EH (cell line): ENCODE measurements at regions not wholly inside any gene's neighbourhood (a gene's known extent, or its start where the extent isn't known, plus 50 kb on each side); places are given as distances from the start of the nearest gene placed in this dataset.
"Not testable (repeated sequence)": the region's sequence is repeated elsewhere in the genome, so short reads cannot be mapped to it uniquely, and the experiment has no call there.

ENCODE experiments used
- DNase-seq: peaks from one replicate; pipeline ENCODE4 v3.0.0-alpha.2; 2015; ENCODE audit warnings: low read depth

- DNase-seq: no peak
Measured at GRCh38 chrX:121172703-121173102, 125.3 kb downstream of the GLUD2 start.

GRCh38 chrX:121179972-121180371 lies 132.6 kb downstream of the GLUD2 start:
- DNase-seq: no peak

GRCh38 chrX:121191779-121192178 lies 144.4 kb downstream of the GLUD2 start:
- DNase-seq: no peak

- DNase-seq: no peak
Measured at GRCh38 chrX:121195719-121196118, 148.3 kb downstream of the GLUD2 start.

GRCh38 chrX:121196872-121197444 lies 149.5 kb downstream of the GLUD2 start:
- not testable (repeated sequence) for DNase-seq

- DNase-seq: no peak
Measured at GRCh38 chrX:121208563-121208962, 161.2 kb downstream of the GLUD2 start.

- no peak for DNase-seq
Measured at GRCh38 chrX:121216641-121217374, 169.4 kb downstream of the GLUD2 start.

GRCh38 chrX:121221322-121221977 lies 174.0 kb downstream of the GLUD2 start:
- no peak for DNase-seq

GRCh38 chrX:121227888-121228287 lies 180.5 kb downstream of the GLUD2 start:
- no peak for DNase-seq

- DNase-seq: no peak
Measured at GRCh38 chrX:121231566-121232358, 184.4 kb downstream of the GLUD2 start.

GRCh38 chrX:121236040-121236439 lies 188.6 kb downstream of the GLUD2 start:
- DNase-seq: no peak

GRCh38 chrX:121238093-121238492 lies 190.7 kb downstream of the GLUD2 start:
- no peak for DNase-seq

- no peak for DNase-seq
Measured at GRCh38 chrX:121244511-121244910, 197.1 kb downstream of the GLUD2 start.

- DNase-seq: no peak
Measured at GRCh38 chrX:121245763-121246162, 198.4 kb downstream of the GLUD2 start.

GRCh38 chrX:121254336-121254735 lies 206.9 kb downstream of the GLUD2 start:
- no peak for DNase-seq

- no peak for DNase-seq
Measured at GRCh38 chrX:121256647-121257046, 209.2 kb downstream of the GLUD2 start.

GRCh38 chrX:121258545-121258944 lies 211.1 kb downstream of the GLUD2 start:
- no peak for DNase-seq

GRCh38 chrX:121259170-121259569 lies 211.8 kb downstream of the GLUD2 start:
- DNase-seq: no peak

GRCh38 chrX:121260596-121261240 lies 213.3 kb downstream of the GLUD2 start:
- DNase-seq: peak; percentile 2

- no peak for DNase-seq
Measured at GRCh38 chrX:121283921-121284320, 236.5 kb downstream of the GLUD2 start.

- DNase-seq: no peak
Measured at GRCh38 chrX:121298499-121298898, 251.1 kb downstream of the GLUD2 start.

- DNase-seq: no peak
Measured at GRCh38 chrX:121301356-121301755, 253.9 kb downstream of the GLUD2 start.
